A673 (cell line): ENCODE measurements at regions not wholly inside any gene's neighbourhood (a gene's known extent, or its start where the extent isn't known, plus 50 kb on each side); places are given as distances from the start of the nearest gene placed in this dataset.

Experiments used
- EZH2 ChIP-seq: fragments of 200-600 bp; sonication (generic); IDR thresholded peaks from 2 replicates; pipeline ENCODE4 v1.6.1; 2017; ENCODE audit warnings: borderline replicate concordance, low read depth, mild to moderate bottlenecking, mixed read lengths, antibody characterized with exemption, low read length; ENCODE audit not compliant: poor library complexity, severe bottlenecking
- TF ChIP-seq, protein P1 (sequence below): fragments of 300-800, 200-600 bp; sonication (generic); conservative IDR thresholded peaks from 2 replicates; pipeline ENCODE4 v1.5.1; 2017; ENCODE audit warnings: low read depth, mild to moderate bottlenecking, antibody characterized with exemption, low read length, moderate library complexity, mixed read lengths

DNA sequence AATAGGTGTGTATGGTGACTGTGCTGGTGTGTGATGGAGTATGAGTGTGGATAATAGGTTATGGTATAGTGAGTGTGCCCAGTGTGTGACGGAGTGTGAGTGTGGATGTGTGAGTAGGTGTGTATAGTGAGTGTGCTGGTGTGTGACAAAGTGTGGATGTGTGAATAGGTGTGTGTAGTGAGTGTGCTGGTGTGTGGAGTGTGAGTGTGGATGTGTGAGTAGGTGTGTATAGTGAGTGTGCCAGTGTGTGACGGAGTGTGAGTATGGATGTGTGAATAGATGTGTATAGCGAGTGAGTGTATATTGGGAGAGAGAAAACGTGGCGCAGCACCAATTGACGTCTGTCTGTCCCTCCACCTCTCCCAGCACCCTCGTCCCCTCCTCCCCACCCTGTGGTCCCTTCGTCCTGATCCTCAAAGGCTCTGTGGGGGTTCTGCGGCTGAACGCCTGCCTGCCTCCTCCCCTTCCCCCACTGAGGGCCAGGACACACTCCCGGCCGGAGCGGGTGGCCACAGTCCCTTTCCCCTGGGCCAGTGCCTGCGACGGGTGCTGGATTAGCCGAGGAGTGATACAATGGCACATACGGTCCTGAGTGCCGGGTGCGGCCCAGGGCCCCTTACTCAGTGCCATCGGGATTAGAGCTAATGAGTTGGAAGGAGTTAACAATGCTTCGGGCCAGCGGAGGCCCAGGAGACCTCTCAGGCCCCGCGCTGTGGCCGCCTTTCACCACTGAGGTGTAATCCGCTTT lies 160.0 kb downstream of the MRM1 start:
- TF ChIP-seq, protein P1, sequence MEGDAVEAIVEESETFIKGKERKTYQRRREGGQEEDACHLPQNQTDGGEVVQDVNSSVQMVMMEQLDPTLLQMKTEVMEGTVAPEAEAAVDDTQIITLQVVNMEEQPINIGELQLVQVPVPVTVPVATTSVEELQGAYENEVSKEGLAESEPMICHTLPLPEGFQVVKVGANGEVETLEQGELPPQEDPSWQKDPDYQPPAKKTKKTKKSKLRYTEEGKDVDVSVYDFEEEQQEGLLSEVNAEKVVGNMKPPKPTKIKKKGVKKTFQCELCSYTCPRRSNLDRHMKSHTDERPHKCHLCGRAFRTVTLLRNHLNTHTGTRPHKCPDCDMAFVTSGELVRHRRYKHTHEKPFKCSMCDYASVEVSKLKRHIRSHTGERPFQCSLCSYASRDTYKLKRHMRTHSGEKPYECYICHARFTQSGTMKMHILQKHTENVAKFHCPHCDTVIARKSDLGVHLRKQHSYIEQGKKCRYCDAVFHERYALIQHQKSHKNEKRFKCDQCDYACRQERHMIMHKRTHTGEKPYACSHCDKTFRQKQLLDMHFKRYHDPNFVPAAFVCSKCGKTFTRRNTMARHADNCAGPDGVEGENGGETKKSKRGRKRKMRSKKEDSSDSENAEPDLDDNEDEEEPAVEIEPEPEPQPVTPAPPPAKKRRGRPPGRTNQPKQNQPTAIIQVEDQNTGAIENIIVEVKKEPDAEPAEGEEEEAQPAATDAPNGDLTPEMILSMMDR = no peak
- no peak for TF ChIP-seq EZH2
